HuH-7.5 (cell line): ENCODE measurements at regions not wholly inside any gene's neighbourhood (a gene's known extent, or its start where the extent isn't known, plus 50 kb on each side); places are given as distances from the start of the nearest gene placed in this dataset.

ENCODE experiments used
- DNase-seq: peaks from one replicate; pipeline ENCODE4 v3.0.0; 2011; ENCODE audit warnings: low spot score

DNA sequence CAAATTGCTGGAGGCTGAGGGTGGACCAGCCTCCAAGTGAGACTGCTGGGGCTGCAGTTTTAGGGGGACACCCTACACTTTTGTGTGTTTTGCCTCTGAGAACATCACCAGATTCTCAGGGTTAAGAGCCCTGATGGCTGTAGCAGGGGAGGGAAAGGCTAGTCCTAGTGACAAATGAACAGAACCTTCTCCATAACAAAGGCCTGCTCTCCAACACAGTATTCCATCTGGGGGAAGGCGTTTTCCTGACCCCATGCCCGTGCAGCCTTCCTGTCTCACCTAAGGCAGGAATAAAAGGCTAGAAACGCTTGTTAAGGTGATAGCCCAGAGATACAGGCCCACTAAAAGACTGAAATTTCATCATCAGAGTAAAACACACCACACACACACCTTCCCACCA lies 50.2 kb upstream of the NSMCE3 start:
- DNase-seq: no peak
